OCI-LY3 (cell line): ENCODE measurements at regions not wholly inside any gene's neighbourhood (a gene's known extent, or its start where the extent isn't known, plus 50 kb on each side); places are given as distances from the start of the nearest gene placed in this dataset.

Source experiments
- EZH2phosphoT487 ChIP-seq: fragments of 200-600 bp; shearing (Covaris generic); IDR thresholded peaks from 2 replicates; pipeline ENCODE4 v1.6.1; 2018; ENCODE audit warnings: antibody characterized with exemption, mixed run types, low read depth
- TF ChIP-seq, protein P1 (sequence below): fragments of 200-600, 300-600 bp; sonication (generic); IDR thresholded peaks from 2 replicates; pipeline ENCODE4 v1.5.1; 2014; ENCODE audit warnings: antibody characterized with exemption, low read length, low read depth

DNA sequence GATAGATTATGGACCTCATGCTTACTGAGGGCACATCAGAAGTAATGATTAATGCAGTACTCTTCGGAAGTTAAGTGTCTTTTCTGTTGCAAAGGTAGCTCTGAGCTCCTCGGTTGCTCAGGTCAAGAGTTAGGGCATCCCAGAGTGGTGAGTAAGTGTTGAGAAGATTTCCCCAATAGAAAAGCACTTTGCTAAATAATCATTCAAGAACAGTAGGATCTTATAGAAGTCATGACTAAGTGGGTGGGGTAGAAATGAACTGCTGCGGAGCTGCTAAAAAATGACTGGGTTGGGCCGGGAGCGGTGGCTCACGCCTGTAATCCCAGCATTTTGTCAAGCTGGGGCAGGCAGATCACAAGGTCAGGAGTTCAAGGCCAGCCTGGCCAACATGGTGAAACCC, 648.6 kb upstream of the CAMK1G start:
- TF ChIP-seq, protein P1, sequence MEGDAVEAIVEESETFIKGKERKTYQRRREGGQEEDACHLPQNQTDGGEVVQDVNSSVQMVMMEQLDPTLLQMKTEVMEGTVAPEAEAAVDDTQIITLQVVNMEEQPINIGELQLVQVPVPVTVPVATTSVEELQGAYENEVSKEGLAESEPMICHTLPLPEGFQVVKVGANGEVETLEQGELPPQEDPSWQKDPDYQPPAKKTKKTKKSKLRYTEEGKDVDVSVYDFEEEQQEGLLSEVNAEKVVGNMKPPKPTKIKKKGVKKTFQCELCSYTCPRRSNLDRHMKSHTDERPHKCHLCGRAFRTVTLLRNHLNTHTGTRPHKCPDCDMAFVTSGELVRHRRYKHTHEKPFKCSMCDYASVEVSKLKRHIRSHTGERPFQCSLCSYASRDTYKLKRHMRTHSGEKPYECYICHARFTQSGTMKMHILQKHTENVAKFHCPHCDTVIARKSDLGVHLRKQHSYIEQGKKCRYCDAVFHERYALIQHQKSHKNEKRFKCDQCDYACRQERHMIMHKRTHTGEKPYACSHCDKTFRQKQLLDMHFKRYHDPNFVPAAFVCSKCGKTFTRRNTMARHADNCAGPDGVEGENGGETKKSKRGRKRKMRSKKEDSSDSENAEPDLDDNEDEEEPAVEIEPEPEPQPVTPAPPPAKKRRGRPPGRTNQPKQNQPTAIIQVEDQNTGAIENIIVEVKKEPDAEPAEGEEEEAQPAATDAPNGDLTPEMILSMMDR, result no peak
- TF ChIP-seq EZH2phosphoT487, result no peak
